NCI-H446 (cell line): ENCODE measurements at regions not wholly inside any gene's neighbourhood (a gene's known extent, or its start where the extent isn't known, plus 50 kb on each side); places are given as distances from the start of the nearest gene placed in this dataset.
"Not testable (repeated sequence)": the region's sequence is repeated elsewhere in the genome, so short reads cannot be mapped to it uniquely, and the experiment has no call there.

Experiments
- DNase-seq, 2 experiments: peaks; one replicate each; lab custom pipeline; 2025; lab: John Stamatoyannopoulos, UW

DNA sequence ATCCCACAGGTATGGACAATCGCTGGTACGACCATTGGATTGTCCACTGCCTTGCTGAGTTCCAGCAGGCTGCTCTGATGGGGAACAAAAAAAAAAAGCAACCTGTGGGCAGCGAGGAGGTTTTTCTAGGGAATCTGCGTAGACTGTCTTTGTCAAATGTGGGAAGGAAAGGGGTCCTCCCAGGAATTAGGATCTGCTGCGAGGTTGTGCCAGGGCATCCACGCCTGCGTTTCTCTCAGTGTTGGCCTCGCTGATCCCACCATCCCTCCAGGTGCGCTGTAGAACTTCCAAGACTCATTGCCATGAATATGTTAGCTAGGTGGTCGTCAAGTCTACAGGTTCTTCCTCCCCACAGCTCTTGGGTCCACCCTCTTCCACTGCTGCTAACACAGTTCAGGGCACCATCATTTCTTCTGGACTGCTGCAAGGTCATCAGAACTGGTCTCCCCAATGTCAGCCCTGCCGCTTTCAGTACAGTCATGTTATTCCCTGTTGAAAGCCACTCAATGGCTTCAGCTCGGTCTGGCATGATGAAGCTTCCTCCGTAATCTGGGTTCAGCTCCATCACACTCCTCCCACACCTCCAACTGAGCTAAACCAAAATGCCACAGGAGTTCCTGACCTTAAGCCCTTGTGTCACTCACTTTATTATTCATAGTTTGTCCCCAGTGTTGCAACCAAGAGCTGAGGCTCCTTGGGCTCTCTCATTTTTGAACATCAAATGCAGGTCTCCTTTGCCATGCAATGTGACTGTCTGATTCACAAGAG, 79.5 kb upstream of the DMRT1 start:
- DNase-seq, result no peak

DNA sequence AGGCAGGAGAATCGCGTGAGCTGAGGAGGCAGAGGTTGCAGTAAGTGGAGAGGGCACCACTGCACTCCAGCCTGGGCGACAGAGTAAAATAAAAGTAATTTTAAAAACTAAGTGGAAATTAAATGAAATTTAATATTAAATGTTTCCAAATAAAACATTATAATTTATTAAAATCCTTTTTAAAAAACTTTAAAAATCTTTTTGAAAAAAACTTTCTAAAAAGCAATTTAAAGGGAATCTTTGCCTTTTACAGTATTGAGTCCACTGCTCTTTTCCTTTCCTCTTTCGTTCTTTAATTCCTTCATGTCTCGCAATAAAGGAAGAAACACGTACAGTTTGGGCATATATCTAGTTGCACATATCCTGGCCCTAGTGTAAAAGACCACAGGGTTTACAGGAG, 77.8 kb upstream of the DMRT1 start:
- no peak for DNase-seq

DNA sequence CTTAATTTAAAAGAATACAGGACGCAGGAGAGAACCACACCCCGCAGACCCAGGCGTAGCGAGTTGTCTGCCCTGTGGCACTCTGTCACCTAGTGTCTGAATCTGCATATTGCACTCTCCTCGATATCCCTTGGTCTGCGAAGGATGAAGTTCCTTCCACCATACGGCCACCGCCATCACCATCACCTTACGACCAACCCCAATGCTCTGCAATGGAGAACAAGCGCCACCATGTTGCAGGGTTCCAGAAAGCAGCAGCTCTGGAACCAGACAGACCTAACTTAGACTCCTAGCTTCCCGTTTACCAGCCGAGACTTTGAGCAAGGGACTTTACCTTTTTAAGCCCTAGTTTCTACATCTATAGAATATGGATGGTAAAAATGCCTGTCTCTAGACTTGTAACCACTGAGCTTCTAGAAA, 77.4 kb upstream of the DMRT1 start:
- peak in 1 of 2 experiments; percentile 45 for DNase-seq

DNA sequence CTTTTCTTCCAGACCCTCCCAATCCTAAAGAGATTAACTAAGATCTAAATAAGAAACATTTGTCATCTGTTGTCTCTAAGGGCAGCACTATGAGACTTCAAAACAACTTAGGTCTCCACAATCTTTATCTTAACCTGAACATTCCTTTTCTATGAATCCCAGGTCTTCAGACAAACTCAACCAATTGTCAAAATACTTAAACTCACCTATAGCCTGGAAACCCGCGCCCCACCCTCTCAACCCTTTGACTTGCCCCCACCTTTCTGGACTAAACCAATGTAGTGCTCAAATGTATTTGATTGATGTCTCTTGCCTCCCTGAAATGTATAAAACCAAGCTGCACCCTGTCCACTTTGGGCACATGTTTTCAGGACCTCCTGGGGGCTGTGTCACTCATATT, 76.5 kb upstream of the DMRT1 start:
- no peak for DNase-seq

DNA sequence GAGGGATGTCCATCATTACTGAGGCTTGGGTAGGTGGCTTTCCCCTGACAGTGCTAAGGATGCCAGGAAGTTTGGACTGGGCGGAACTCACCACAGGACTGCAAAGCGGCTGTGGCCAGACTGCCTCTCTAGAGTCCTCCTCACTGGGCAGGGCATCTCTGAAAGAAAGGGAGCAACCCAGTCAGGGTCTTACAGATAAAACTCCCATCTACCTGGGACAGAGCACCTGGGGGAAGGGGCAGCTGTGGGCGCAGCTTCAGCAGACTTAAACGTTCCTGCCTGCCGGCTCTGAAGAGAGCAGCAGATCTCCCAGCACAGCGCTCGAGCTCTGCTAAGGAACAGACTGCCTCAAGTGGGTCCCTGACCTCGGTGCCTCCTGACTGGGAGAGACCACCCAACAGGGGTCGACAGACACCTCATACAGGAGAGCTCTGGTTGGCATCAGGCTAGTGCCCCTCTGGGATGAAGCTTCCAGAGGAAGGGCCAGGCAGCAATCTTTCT, 74.4 kb upstream of the DMRT1 start:
- DNase-seq, result not testable (repeated sequence)

DNA sequence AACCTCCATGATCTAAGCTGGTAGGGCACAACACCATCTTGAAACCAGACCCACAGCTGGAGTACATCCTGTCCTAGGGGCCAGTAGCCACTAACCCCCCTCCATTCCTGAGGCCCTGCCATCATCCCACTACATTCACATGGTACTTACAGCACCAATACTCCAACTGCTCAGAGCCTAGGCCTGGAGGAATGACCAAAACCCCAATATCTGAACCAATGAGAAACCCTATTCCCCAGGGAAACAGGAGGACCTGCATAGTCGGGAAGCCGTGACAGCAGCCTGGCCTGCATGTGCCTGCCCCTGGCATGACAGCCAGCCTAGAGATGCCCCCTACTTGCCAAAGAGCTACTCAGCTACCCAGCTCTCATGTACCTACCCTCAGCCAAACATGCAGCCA, 65.4 kb upstream of the DMRT1 start:
- DNase-seq, result no peak

DNA sequence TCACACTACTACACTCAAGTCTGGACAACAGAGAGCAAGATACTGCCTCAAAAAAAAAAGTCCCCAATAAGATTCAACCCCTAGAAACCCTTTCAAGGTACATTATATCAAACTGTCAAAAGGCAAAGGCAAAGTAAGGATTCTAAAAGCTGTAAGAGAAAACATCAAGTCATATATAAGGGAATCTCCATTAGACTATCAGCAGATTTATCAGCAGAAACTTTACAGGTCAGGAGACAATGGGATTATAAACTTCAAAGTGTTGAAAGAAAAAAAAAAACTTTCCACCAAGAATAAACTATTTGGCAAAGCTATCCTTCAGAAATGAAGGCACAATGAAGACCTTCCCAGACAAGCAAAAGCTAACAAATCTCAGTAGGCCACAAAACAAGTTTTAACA, 63.5 kb upstream of the DMRT1 start:
- DNase-seq, result no peak

DNA sequence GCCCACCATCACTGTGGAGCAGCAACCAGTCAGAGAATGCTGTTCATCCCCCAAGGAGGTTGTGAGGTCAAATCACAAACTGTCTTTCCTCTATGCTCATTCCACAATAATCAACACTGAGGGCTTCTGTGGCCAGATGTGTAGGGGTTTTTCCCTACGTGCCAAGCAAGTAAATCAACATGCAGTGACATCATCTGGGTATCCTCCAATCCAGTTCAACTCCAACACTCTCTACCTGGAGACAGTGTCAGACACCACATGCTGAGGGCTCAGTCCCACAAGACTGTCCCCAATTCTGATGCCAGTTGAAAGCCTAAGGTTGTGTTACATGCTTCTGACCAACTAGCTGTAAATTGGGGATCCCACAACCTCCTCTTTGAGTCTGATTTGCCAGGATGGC, 57.3 kb upstream of the DMRT1 start:
- no peak for DNase-seq

DNA sequence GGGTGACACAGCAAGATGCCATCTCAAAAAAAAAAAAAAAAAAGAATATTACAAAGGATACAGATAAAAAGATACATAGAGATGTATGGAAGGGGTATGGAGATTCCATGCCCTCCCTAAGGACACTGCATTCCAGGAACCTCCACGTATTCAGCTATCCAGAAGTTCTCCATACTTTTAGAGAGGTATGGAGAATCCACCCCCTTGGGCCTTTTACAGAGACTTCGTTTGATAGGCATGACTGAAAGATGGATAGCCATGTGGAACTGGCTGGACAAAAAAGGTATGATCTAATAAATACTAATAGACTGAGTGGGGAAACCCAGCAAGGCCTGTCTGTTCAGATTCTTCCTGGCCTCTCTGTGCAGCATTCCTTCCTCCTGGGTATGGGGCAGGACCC, 56.6 kb upstream of the DMRT1 start:
- DNase-seq, result no peak

DNA sequence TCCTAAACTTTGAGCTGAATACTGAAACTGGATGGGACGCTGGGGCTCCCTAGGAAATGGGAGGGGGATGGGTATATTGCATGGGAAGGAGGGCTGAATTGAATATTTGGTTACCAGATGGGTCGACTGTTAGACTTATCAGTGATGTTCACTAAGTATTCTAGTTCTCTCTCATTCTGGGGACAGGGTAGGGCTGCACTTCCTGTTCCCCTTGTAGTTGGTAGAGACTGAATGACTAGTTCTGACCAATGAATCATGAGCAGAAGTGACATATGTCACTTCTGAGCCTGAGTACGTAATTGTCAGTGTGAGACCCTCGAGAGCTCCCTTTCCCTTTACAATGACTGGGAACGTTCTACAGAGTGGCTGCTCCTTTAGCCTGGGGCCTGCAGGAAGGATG, 55.5 kb upstream of the DMRT1 start:
- no peak for DNase-seq

DNA sequence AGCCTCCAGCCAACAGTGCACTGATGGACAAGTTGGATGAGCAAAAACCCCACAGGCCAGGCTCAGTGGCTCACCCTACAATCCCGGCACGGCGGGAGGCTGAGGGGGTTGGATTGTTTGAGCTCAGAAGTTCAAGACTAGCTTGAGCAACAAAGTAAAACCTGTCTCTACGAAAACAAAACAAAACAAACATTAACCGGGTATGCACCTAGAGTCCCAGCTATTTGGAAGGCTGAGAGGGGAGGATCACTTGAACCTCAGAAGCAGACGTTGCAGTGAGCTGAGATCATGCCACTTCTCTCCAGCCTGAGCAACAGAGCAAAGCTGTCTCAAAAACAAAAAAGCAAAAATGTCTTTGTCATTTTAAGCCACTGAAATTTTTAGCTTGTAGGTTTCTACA, 55.1 kb upstream of the DMRT1 start:
- no peak for DNase-seq

DNA sequence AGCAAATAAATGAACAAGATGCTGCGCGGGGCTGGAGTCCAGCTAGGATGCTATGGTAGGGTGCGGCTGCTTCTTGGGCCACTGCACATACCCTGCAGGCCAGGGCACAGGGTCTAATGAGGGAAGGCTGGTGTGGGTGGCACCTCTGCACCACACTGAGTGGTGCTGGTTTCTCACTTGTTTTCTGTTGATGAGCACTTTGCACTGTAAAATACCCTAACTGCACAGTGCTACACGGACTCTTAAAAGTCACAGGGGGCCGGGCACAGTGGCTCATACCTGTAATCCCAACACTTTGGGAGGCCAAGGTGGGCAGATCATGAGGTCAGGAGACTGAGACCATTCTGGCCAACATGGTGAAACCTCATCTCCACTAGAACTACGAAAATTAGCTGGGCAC, 52.7 kb upstream of the DMRT1 start:
- DNase-seq, result no peak
